ENCODE measurements at regions not wholly inside any gene's neighbourhood (a gene's known extent, or its start where the extent isn't known, plus 50 kb on each side); places are given as distances from the start of the nearest gene placed in this dataset.

DNA sequence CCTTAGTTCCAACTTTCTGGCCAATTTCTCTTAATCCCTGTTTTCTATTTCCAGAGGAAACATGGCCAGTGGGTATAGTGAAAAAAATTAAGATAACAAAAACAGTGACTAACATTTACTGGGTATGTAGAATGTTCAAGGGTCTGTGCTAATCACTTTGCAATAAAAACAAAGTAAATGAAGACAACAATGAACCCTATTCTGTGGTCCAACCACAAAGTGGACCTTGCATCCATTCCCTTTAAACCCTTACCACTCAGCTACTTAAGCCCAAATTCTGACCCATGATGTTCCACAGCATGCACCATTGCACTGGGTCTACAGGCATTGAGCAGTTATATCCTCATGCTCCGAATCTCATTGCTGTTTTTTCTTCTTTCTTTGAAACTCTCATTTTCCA is 179.9 kb upstream of the PRKCQ start (continued):
- TF ChIP-seq, protein P1, sequence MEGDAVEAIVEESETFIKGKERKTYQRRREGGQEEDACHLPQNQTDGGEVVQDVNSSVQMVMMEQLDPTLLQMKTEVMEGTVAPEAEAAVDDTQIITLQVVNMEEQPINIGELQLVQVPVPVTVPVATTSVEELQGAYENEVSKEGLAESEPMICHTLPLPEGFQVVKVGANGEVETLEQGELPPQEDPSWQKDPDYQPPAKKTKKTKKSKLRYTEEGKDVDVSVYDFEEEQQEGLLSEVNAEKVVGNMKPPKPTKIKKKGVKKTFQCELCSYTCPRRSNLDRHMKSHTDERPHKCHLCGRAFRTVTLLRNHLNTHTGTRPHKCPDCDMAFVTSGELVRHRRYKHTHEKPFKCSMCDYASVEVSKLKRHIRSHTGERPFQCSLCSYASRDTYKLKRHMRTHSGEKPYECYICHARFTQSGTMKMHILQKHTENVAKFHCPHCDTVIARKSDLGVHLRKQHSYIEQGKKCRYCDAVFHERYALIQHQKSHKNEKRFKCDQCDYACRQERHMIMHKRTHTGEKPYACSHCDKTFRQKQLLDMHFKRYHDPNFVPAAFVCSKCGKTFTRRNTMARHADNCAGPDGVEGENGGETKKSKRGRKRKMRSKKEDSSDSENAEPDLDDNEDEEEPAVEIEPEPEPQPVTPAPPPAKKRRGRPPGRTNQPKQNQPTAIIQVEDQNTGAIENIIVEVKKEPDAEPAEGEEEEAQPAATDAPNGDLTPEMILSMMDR (IDR thresholded peaks at IDR 0.05), result no peak
- no peak for TF ChIP-seq ZNF232 (CRISPR knock-in tag; IDR thresholded peaks at IDR 0.05)

- Mint-ChIP-seq H3K9me3 (peaks cover 27% of the 10 kb centered on the region), H3K4me1 (peaks cover 53% of the 10 kb centered on the region)
- TF ChIP-seq ZNF416 (CRISPR knock-in tag; IDR thresholded peaks at IDR 0.05) (no peak), CREM (CRISPR knock-in tag; IDR thresholded peaks at IDR 0.05) (no peak), NR1H2 (CRISPR knock-in tag; IDR thresholded peaks at IDR 0.05) (no peak), RELA (CRISPR knock-in tag; IDR thresholded peaks at IDR 0.05; ENCODE audit: borderline replicate concordance) (no peak), GABPB1 (CRISPR knock-in tag; IDR thresholded peaks at IDR 0.05) (no peak)
- TF ChIP-seq, protein P2, sequence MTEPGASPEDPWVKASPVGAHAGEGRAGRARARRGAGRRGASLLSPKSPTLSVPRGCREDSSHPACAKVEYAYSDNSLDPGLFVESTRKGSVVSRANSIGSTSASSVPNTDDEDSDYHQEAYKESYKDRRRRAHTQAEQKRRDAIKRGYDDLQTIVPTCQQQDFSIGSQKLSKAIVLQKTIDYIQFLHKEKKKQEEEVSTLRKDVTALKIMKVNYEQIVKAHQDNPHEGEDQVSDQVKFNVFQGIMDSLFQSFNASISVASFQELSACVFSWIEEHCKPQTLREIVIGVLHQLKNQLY (CRISPR knock-in tag; IDR thresholded peaks at IDR 0.05), result no peak
These were observed 177.1 kb upstream of the PRKCQ start for GRCh38 chr10:6757158-6757557.

DNA sequence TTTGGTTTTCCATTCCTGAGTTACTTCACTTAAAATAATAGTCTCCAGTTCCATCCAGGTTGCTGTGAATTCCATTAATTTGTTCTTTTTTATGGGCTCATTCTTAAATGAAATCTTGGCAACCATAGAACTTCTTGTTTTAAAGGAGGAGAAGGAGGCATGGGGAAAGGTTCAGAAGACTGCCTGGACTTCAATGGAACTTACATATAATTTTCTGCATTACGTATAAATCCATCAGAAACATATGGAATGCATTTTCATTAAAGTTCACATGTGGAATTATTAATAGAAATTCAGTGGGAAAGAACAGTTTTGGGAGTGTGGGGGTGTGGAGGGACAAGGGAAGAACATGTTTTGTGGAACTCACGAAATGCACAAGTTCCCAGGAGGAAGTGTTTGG is 176.6 kb upstream of the PRKCQ start:
- ChIA-PET CTCF (no interaction called here), POLR2A (no interaction called here)
- Mint-ChIP-seq H3K27me3 (ENCODE audit: low read depth) (peaks cover 41% of the 10 kb centered on the region), H3K27ac (no peak overlapping the region), H3K4me1 (peaks cover 54% of the 10 kb centered on the region), H3K4me3 (no peak overlapping the region), H3K36me3 (peaks cover 18% of the 10 kb centered on the region), H3K9me3 (peaks cover 27% of the 10 kb centered on the region)
- DNase-seq (ENCODE audit: low spot score) (no peak), ATAC-seq (no peak)
- TF ChIP-seq E2F1 (CRISPR knock-in tag; IDR thresholded peaks at IDR 0.05), result no peak
- no peak for TF ChIP-seq JUN (CRISPR knock-in tag; IDR thresholded peaks at IDR 0.05)
- TF ChIP-seq, protein P3, sequence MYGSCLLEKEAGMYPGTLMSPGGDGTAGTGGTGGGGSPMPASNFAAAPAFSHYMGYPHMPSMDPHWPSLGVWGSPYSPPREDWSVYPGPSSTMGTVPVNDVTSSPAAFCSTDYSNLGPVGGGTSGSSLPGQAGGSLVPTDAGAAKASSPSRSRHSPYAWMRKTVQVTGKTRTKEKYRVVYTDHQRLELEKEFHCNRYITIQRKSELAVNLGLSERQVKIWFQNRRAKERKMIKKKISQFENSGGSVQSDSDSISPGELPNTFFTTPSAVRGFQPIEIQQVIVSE (CRISPR knock-in tag; IDR thresholded peaks at IDR 0.05; ENCODE audit: borderline replicate concordance), result no peak
- TF ChIP-seq ZNF423 (CRISPR knock-in tag; IDR thresholded peaks at IDR 0.05), result no peak
- no peak for TF ChIP-seq FOXK1 (CRISPR knock-in tag; IDR thresholded peaks at IDR 0.05)
- no peak for TF ChIP-seq GABPB1 (CRISPR knock-in tag; IDR thresholded peaks at IDR 0.05)
- no peak for TF ChIP-seq ZNF121 (CRISPR knock-in tag; IDR thresholded peaks at IDR 0.05)
- no peak for TF ChIP-seq TP53 (CRISPR knock-in tag; IDR thresholded peaks at IDR 0.05)
- no peak for TF ChIP-seq SP1 (CRISPR knock-in tag; conservative IDR thresholded peaks at IDR 0.05)
- TF ChIP-seq PRDM15 (CRISPR knock-in tag; IDR thresholded peaks at IDR 0.05), result no peak
- TF ChIP-seq RELA (CRISPR knock-in tag; IDR thresholded peaks at IDR 0.05; ENCODE audit: borderline replicate concordance), result no peak
- TF ChIP-seq, protein P4, sequence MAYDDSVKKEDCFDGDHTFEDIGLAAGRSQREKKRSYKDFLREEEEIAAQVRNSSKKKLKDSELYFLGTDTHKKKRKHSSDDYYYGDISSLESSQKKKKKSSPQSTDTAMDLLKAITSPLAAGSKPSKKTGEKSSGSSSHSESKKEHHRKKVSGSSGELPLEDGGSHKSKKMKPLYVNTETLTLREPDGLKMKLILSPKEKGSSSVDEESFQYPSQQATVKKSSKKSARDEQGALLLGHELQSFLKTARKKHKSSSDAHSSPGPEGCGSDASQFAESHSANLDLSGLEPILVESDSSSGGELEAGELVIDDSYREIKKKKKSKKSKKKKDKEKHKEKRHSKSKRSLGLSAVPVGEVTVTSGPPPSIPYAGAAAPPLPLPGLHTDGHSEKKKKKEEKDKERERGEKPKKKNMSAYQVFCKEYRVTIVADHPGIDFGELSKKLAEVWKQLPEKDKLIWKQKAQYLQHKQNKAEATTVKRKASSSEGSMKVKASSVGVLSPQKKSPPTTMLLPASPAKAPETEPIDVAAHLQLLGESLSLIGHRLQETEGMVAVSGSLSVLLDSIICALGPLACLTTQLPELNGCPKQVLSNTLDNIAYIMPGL (CRISPR knock-in tag; IDR thresholded peaks at IDR 0.05), result no peak
- no peak for TF ChIP-seq CBFB (CRISPR knock-in tag; IDR thresholded peaks at IDR 0.05; ENCODE audit: low read depth)
- TF ChIP-seq NFATC4 (CRISPR knock-in tag; IDR thresholded peaks at IDR 0.05), result no peak
- TF ChIP-seq TEAD4 (CRISPR knock-in tag; IDR thresholded peaks at IDR 0.05), result no peak
- no peak for TF ChIP-seq SMAD3 (CRISPR knock-in tag; IDR thresholded peaks at IDR 0.05; ENCODE audit: borderline replicate concordance)
- TF ChIP-seq ESRRA (CRISPR knock-in tag; IDR thresholded peaks at IDR 0.05; ENCODE audit: borderline replicate concordance), result no peak
- TF ChIP-seq, protein P5, sequence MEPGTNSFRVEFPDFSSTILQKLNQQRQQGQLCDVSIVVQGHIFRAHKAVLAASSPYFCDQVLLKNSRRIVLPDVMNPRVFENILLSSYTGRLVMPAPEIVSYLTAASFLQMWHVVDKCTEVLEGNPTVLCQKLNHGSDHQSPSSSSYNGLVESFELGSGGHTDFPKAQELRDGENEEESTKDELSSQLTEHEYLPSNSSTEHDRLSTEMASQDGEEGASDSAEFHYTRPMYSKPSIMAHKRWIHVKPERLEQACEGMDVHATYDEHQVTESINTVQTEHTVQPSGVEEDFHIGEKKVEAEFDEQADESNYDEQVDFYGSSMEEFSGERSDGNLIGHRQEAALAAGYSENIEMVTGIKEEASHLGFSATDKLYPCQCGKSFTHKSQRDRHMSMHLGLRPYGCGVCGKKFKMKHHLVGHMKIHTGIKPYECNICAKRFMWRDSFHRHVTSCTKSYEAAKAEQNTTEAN (CRISPR knock-in tag; IDR thresholded peaks at IDR 0.05), result no peak

More at GRCh38 chr10:6757158-6757557, 177.1 kb upstream of the PRKCQ start:
- Mint-ChIP-seq H3K27me3 (ENCODE audit: low read depth) (peaks cover 40% of the 10 kb centered on the region), H3K27ac (no peak overlapping the region), H3K36me3 (peaks cover 19% of the 10 kb centered on the region), H3K4me3 (no peak overlapping the region)
- ChIA-PET POLR2A (no interaction called here), CTCF (no interaction called here)
- ATAC-seq, result no peak
- no peak for DNase-seq (ENCODE audit: low spot score)
